Fibroblast of lung (primary cell): ENCODE measurements at regions not wholly inside any gene's neighbourhood (a gene's known extent, or its start where the extent isn't known, plus 50 kb on each side); places are given as distances from the start of the nearest gene placed in this dataset.

ENCODE experiments used
- EZH2 ChIP-seq: IDR thresholded peaks from 2 replicates; pipeline ENCODE4 v1.5.1; 2012; ENCODE audit warnings: low read length, control low read depth, mild to moderate bottlenecking; ENCODE audit errors: missing control alignments
- TF ChIP-seq, protein P1 (sequence below), 2 donors: IDR thresholded peaks in 1 of 2; conservative IDR thresholded peaks in 1 of 2; 1 replicate in 1 of 2; 2 replicates in 1 of 2; pipeline ENCODE4 v1.5.1; 2011 to 2012; ENCODE audit warnings: low read length in 2 of 2, control low read depth in 1 of 2, inconsistent platforms in 1 of 2, low read depth in 1 of 2, mild to moderate bottlenecking in 1 of 2

DNA sequence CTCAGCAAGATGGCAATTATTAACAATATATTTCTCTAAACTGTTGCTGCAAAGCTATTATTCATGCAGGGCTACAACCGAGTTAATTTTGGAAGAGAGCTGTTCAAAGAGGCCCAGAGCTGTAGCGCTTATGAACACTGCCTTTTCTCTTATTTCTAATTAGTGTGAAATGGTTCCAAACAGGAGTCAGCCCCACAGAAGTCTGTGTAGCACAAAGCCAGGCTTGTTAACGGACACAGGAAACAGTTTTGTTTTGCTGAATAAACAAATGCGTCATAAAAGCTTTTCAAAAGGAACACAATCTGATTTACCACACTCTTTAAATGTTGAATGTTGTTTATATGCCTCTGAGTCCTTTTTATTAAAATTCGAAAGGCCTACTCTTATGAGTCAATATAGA is 396.5 kb downstream of the ANXA1 start:
- TF ChIP-seq, protein P1, sequence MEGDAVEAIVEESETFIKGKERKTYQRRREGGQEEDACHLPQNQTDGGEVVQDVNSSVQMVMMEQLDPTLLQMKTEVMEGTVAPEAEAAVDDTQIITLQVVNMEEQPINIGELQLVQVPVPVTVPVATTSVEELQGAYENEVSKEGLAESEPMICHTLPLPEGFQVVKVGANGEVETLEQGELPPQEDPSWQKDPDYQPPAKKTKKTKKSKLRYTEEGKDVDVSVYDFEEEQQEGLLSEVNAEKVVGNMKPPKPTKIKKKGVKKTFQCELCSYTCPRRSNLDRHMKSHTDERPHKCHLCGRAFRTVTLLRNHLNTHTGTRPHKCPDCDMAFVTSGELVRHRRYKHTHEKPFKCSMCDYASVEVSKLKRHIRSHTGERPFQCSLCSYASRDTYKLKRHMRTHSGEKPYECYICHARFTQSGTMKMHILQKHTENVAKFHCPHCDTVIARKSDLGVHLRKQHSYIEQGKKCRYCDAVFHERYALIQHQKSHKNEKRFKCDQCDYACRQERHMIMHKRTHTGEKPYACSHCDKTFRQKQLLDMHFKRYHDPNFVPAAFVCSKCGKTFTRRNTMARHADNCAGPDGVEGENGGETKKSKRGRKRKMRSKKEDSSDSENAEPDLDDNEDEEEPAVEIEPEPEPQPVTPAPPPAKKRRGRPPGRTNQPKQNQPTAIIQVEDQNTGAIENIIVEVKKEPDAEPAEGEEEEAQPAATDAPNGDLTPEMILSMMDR (conservative IDR thresholded peaks at IDR 0.05 in 1 of 2, IDR thresholded peaks at IDR 0.05 in 1 of 2; ENCODE audit: low read depth in 1 of 2, low read length in 2 of 2) = no peak
- TF ChIP-seq EZH2 = no peak
